Prostate gland (tissue), 2 donors: ENCODE measurements at regions not wholly inside any gene's neighbourhood (a gene's known extent, or its start where the extent isn't known, plus 50 kb on each side); places are given as distances from the start of the nearest gene placed in this dataset.
"Not testable (repeated sequence)": the region's sequence is repeated elsewhere in the genome, so short reads cannot be mapped to it uniquely, and the experiment has no call there.

Experiments used
- DNase-seq: peaks from one replicate; pipeline ENCODE4 v3.0.0-alpha.2; 2019; ENCODE audit warnings: low spot score
- H3K27ac ChIP-seq, 2 donors: fragments of 200-600 bp; sonication (generic); 2 replicates each; pipeline ENCODE4 v1.5.1; 2017 to 2019
- H3K27me3 ChIP-seq: fragments of 200-600 bp; sonication (generic); replicated peaks from 2 replicates; pipeline ENCODE4 v1.5.1; 2019; ENCODE audit not compliant: insufficient read depth
- H3K36me3 ChIP-seq, 2 donors: fragments of 200-600 bp; sonication (generic); 1 replicate in 1 of 2; 2 replicates in 1 of 2; pipeline versions ENCODE4 v1.5.1 to v1.8.1; 2017 to 2019
- H3K4me1 ChIP-seq: fragments of 200-600 bp; sonication (generic); replicated peaks from 2 replicates; pipeline ENCODE4 v1.5.1; 2019
- H3K4me3 ChIP-seq, 2 donors: fragments of 200-600 bp; sonication (generic); 2 replicates each; pipeline ENCODE4 v1.5.1; 2017 to 2019
- H3K9me3 ChIP-seq: fragments of 200-600 bp; sonication (generic); 2 replicates; pipeline ENCODE4 v1.5.1; 2017
- POLR2A ChIP-seq: fragments of 450-650 bp; IDR thresholded peaks from one replicate; pipeline ENCODE4 v1.6.1; 2016; ENCODE audit warnings: antibody characterized with exemption, mild to moderate bottlenecking
- POLR2AphosphoS5 ChIP-seq: sonication (generic); formaldehyde crosslinking; IDR thresholded peaks from one replicate; pipeline ENCODE4 v1.6.1; 2017; ENCODE audit warnings: antibody characterized with exemption
- WGBS: methylation state at CpG from one replicate; pipeline ENCODE4 v1.1.5; 2018; 5-methylcytosine and 5-hydroxymethylcytosine counted together
- intact Hi-C: fragments of 100-400 bp; cut with DNase I; formaldehyde crosslinking; loops from one replicate; pipeline ENCODE4 v1.14.2; 2022
- TF ChIP-seq, protein P1 (sequence below), 4 experiments: fragments of 200-600 bp in 2 of 4; fragments of 450-650 bp in 2 of 4; sonication (generic) in 2 of 4; IDR thresholded peaks; 1 replicate in 3 of 4; 2 replicates in 1 of 4; pipeline ENCODE4 v1.5.1; 2016 to 2019; ENCODE audit warnings: antibody characterized with exemption in 4 of 4, mild to moderate bottlenecking in 2 of 4, moderate library complexity in 2 of 4

DNA sequence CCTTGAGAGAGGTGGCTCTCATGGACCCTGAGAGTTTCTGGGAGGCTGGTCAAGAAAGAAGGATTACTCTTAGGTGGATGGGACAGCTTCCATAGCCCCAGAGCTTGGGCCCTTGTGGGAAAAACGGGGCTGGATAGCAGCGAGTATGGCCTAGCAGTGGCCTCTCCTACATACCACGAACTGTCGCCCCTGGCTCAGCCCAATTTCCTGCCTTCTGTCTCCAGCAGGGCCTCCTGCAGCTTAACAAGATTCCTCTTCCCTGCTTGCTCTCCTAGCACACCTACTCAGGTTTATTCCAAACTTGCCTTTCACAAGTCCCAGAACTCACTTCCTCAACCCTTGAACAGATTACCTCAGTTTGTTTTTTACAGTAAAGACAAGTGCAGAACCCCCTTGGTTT lies 139.7 kb upstream of the TPM1 start:
- no peak overlapping the region for H3K27ac ChIP-seq
- no peaks in the 10 kb centered on the region for H3K4me1 ChIP-seq
- H3K36me3 ChIP-seq = no peaks in the 10 kb centered on the region
- intact Hi-C loops = no loop called here
- no peaks in the 10 kb centered on the region for H3K27me3 ChIP-seq
- WGBS = 93% methylated on average over 4 of the region's 4 CpGs
- DNase-seq = no peak
- no peak overlapping the region for H3K4me3 ChIP-seq
- TF ChIP-seq POLR2A (no peak), POLR2AphosphoS5 (no peak)
- TF ChIP-seq, protein P1, sequence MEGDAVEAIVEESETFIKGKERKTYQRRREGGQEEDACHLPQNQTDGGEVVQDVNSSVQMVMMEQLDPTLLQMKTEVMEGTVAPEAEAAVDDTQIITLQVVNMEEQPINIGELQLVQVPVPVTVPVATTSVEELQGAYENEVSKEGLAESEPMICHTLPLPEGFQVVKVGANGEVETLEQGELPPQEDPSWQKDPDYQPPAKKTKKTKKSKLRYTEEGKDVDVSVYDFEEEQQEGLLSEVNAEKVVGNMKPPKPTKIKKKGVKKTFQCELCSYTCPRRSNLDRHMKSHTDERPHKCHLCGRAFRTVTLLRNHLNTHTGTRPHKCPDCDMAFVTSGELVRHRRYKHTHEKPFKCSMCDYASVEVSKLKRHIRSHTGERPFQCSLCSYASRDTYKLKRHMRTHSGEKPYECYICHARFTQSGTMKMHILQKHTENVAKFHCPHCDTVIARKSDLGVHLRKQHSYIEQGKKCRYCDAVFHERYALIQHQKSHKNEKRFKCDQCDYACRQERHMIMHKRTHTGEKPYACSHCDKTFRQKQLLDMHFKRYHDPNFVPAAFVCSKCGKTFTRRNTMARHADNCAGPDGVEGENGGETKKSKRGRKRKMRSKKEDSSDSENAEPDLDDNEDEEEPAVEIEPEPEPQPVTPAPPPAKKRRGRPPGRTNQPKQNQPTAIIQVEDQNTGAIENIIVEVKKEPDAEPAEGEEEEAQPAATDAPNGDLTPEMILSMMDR (IDR thresholded peaks at IDR 0.05) = no peak
- no peaks in the 10 kb centered on the region for H3K9me3 ChIP-seq

DNA sequence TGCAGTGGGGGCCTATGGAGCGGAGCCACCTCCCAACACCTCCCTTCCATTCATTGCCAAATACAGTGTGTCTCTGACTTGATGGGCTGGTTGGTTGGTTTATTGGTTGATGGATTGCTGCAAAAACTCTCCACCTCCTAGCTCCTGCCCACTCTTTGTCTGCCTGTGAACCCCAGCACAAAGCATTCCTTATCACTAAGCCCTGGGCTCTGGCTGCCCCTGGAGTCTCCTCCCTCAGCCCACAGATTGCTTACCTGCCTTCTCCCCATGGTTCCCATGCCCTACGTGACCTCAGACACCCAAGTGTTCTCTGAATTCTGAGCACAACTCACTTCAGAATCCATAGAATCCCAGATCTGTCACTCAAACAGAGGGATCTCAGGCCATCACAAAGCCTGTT lies 139.1 kb upstream of the TPM1 start:
- Histone ChIP-seq H3K27ac (no peak overlapping the region), H3K4me3 (no peak overlapping the region), H3K9me3 (no peaks in the 10 kb centered on the region), H3K27me3 (no peaks in the 10 kb centered on the region), H3K36me3 (no peaks in the 10 kb centered on the region), H3K4me1 (no peaks in the 10 kb centered on the region)
- WGBS = 97% methylated on average over 2 of the region's 2 CpGs
- TF ChIP-seq POLR2A (no peak), POLR2AphosphoS5 (no peak)
- TF ChIP-seq, protein P1 (IDR thresholded peaks at IDR 0.05) = no peak
- intact Hi-C loops = no loop called here
- DNase-seq = no peak

- intact Hi-C loops = no loop called here
- H3K27ac ChIP-seq = no peak overlapping the region
- 94% methylated on average over 8 of the region's 8 CpGs for WGBS
Measured at GRCh38 chr15:62904041-62904910, 138.3 kb upstream of the TPM1 start.

DNA sequence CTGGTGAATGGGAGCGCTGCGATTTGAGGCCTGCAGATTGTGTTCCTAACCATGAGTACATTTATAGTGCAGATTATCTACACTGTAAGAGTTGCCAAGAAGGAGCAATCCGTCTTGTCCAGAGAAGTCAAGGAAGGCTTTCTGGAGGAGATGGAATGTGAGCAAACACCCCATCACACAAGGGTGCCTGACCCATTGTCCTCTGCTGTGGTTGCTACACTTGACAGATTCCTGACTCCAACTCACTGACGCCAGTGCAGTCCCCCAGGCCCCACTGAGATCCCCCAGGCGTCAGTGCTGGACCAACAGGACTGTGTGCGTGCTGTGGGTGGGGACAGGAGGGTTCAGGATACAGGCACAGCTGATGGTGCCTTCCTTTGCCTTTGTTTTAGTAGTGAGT lies 135.9 kb upstream of the TPM1 start:
- no peaks in the 10 kb centered on the region for H3K9me3 ChIP-seq
- TF ChIP-seq POLR2AphosphoS5 (no peak), POLR2A (no peak)
- TF ChIP-seq, protein P1 (IDR thresholded peaks at IDR 0.05) = no peak
- DNase-seq = no peak
- no peaks in the 10 kb centered on the region for H3K4me1 ChIP-seq
- no peaks in the 10 kb centered on the region for H3K27me3 ChIP-seq
- H3K4me3 ChIP-seq = no peak overlapping the region
- intact Hi-C loops = no loop called here
- no peaks in the 10 kb centered on the region for H3K36me3 ChIP-seq
- 96% methylated on average over 6 of the region's 6 CpGs for WGBS
- no peak overlapping the region for H3K27ac ChIP-seq

More at GRCh38 chr15:62904041-62904910, 138.3 kb upstream of the TPM1 start:
- TF ChIP-seq POLR2A (no peak), POLR2AphosphoS5 (no peak)
- TF ChIP-seq, protein P1 (IDR thresholded peaks at IDR 0.05) = no peak
- no peaks in the 10 kb centered on the region for H3K27me3 ChIP-seq
- no peaks in the 10 kb centered on the region for H3K36me3 ChIP-seq
- H3K4me3 ChIP-seq = no peak overlapping the region
- H3K4me1 ChIP-seq = no peaks in the 10 kb centered on the region
- no peaks in the 10 kb centered on the region for H3K9me3 ChIP-seq
- no peak for DNase-seq

DNA sequence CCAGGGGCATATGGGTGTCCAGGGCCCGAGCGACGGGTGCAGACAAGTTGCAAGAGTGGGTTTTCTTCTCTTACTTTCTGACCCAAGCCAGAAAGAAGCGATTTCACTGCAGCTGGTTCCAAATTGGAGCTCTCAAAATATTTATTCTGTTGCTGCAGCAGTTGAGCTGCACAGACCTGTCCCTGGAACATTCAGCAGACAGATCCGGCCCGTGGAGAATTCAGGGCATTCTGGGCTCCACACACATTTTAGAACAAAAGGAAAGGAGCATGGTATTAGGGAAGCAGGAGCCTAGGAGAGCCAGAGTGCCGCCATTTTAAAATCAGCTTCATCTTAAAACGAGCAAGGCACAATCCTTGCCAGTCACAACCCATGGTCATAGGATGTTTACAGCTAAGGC lies 135.3 kb upstream of the TPM1 start:
- no peak for DNase-seq
- intact Hi-C loops = no loop called here
- no peak overlapping the region for H3K27ac ChIP-seq
- no peaks in the 10 kb centered on the region for H3K27me3 ChIP-seq
- TF ChIP-seq POLR2A (no peak), POLR2AphosphoS5 (no peak)
- TF ChIP-seq, protein P1 (IDR thresholded peaks at IDR 0.05) = no peak
- no peaks in the 10 kb centered on the region for H3K9me3 ChIP-seq
- WGBS = 30% methylated on average over 8 of the region's 8 CpGs
- no peaks in the 10 kb centered on the region for H3K36me3 ChIP-seq
- H3K4me1 ChIP-seq = no peaks in the 10 kb centered on the region
- H3K4me3 ChIP-seq = no peak overlapping the region

- H3K4me1 ChIP-seq, intact Hi-C loops, H3K27me3 ChIP-seq, H3K9me3 ChIP-seq, H3K36me3 ChIP-seq, H3K27ac ChIP-seq, DNase-seq, H3K4me3 ChIP-seq: not testable (repeated sequence)
- WGBS = 82% methylated on average over 5 of the region's 5 CpGs
Measured at GRCh38 chr15:62908341-62908740, 134.2 kb upstream of the TPM1 start.
